BJ (cell line): ENCODE measurements at regions not wholly inside any gene's neighbourhood (a gene's known extent, or its start where the extent isn't known, plus 50 kb on each side); places are given as distances from the start of the nearest gene placed in this dataset.

Source experiments
- CTCF ChIA-PET: fragments of 350-600 bp; formaldehyde crosslinking; extraction: SDS; loops from one replicate; lab custom pipeline; 2021; ENCODE audit warnings: antibody characterized with exemption, inconsistent platforms; lab: Yijun Ruan, JAX
- POLR2A ChIA-PET: fragments of 300-600 bp; sonication (Branson Sonifier 250); formaldehyde crosslinking; extraction: SDS; loops from one replicate; lab custom pipeline; 2021; ENCODE audit warnings: antibody characterized with exemption; lab: Charles Lee
- DNase-seq: peaks from one replicate; pipeline ENCODE4 v3.0.0-alpha.2; 2011; ENCODE audit warnings: low read depth
- H3K27me3 ChIP-seq: 2 replicates; pipeline ENCODE4 v1.6.0; 2011; ENCODE audit warnings: low read length; ENCODE audit not compliant: control insufficient read depth, insufficient read depth
- H3K36me3 ChIP-seq: 2 replicates; pipeline ENCODE4 v1.5.1; 2011; ENCODE audit warnings: low read length; ENCODE audit not compliant: control insufficient read depth, insufficient read depth
- H3K4me3 ChIP-seq: 2 replicates; pipeline ENCODE4 v1.5.1; 2011; ENCODE audit warnings: low read depth, mild to moderate bottlenecking, control low read depth, low read length
- TF ChIP-seq, protein P1 (sequence below): IDR thresholded peaks from 2 replicates; pipeline ENCODE4 v1.5.1; 2011; ENCODE audit warnings: low read depth, mild to moderate bottlenecking, control low read depth, inconsistent platforms, low read length, moderate library complexity; ENCODE audit not compliant: insufficient read depth

DNA sequence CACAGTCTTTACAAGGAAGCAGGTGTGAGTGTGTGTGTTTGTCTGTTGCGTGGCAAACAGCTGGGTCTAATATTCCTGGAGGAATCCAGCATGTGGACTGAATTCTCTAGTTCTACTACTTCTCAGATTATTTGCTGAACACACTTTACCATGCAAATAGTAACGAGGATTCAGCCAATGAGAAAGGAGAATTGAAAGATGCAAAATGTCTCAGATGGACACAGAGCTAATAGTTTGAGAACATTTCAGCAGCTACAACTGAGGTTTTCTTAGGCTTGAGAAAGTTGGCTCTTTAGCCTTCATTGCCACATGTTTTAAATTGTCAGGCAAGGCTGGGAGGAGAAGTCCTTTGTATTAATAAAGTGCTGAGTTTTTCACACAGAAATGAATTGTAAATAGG lies 568.0 kb upstream of the MDFIC2 start:
- H3K36me3 ChIP-seq, result no peaks in the 10 kb centered on the region
- no peak for DNase-seq
- H3K4me3 ChIP-seq, result no peak overlapping the region
- ChIA-PET CTCF (interaction anchor here (1.0 kb wide), 2 partner anchors 9 to 17 kb away, joined by 3 read pairs; no protein-coding TSS in a partner anchor), POLR2A (no interaction called here)
- H3K27me3 ChIP-seq, result no peaks in the 10 kb centered on the region
- TF ChIP-seq, protein P1, sequence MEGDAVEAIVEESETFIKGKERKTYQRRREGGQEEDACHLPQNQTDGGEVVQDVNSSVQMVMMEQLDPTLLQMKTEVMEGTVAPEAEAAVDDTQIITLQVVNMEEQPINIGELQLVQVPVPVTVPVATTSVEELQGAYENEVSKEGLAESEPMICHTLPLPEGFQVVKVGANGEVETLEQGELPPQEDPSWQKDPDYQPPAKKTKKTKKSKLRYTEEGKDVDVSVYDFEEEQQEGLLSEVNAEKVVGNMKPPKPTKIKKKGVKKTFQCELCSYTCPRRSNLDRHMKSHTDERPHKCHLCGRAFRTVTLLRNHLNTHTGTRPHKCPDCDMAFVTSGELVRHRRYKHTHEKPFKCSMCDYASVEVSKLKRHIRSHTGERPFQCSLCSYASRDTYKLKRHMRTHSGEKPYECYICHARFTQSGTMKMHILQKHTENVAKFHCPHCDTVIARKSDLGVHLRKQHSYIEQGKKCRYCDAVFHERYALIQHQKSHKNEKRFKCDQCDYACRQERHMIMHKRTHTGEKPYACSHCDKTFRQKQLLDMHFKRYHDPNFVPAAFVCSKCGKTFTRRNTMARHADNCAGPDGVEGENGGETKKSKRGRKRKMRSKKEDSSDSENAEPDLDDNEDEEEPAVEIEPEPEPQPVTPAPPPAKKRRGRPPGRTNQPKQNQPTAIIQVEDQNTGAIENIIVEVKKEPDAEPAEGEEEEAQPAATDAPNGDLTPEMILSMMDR, result no peak

DNA sequence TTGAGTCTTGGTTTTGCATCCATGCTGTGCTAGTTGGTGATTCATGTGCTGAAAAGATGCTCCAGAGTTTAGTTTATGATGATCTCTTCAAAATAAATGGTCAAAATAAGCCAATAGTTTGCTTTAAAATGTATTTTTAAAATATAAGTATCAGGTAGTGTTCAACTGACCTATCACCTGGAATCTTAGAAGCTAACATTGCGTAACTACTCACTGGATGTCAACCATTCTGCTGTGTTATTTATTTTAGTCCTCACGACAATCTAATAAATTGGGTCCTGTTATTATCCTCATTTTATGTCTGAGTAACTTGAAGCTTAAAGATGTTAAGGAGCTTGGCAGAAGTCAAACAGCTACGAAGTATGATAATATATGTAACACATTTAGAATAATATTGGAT lies 563.7 kb upstream of the MDFIC2 start:
- Histone ChIP-seq H3K36me3 (no peaks in the 10 kb centered on the region), H3K4me3 (no peak overlapping the region), H3K27me3 (no peaks in the 10 kb centered on the region)
- POLR2A ChIA-PET, result no interaction called here
- DNase-seq, result no peak
- CTCF ChIA-PET, result interaction anchor here (0.8 kb wide), 1 partner anchor 13 kb away, joined by 3 read pairs; no protein-coding TSS in a partner anchor
- TF ChIP-seq, protein P1, result no peak

DNA sequence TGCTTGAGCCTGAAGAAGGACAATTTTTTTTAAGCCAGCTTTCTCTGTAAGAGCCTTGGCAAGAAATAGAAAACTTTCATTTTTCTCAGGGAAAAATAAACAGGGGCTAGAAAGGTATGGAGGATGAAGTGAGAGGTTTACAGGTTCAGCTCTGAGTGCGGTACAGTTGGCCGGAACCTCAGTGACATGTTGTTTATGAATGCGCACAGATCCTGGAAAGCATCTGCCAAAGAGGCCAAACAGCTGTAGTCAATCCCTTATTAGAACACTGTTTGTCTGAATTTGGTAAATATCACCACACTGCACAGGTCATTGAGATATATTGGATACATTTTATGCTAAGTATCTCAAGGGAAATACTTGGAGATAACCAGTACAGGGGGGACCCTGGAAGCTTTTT lies 561.8 kb upstream of the MDFIC2 start:
- no peak overlapping the region for H3K4me3 ChIP-seq
- ChIA-PET POLR2A (no interaction called here), CTCF (no interaction called here)
- no peak for DNase-seq
- H3K27me3 ChIP-seq, result no peaks in the 10 kb centered on the region
- no peaks in the 10 kb centered on the region for H3K36me3 ChIP-seq
- TF ChIP-seq, protein P1, result no peak

DNA sequence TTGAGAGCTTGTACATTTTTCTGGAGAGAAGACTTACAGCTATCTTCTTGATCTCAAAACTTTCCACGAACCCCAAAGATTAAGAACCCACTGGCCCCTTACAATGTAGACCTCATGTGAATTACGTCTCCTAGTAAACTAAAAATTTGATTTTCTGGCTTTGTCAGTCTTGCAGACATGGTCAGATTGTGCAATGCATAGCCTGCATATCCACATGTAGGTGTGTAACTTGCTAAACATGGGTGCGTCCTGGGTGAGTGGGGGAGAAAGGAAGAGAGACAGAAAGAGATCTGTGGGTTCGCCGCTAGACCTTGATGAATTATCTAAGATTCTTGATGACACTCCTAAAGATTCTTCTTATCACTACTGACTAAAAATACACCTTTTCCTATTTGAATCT lies 561.2 kb upstream of the MDFIC2 start:
- DNase-seq, result no peak
- Histone ChIP-seq H3K36me3 (no peaks in the 10 kb centered on the region), H3K4me3 (no peak overlapping the region), H3K27me3 (no peaks in the 10 kb centered on the region)
- ChIA-PET POLR2A (no interaction called here), CTCF (interaction anchor here (1.9 kb wide), 1 partner anchor 17 kb away, joined by 5 read pairs; no protein-coding TSS in a partner anchor)
- TF ChIP-seq, protein P1, result no peak

DNA sequence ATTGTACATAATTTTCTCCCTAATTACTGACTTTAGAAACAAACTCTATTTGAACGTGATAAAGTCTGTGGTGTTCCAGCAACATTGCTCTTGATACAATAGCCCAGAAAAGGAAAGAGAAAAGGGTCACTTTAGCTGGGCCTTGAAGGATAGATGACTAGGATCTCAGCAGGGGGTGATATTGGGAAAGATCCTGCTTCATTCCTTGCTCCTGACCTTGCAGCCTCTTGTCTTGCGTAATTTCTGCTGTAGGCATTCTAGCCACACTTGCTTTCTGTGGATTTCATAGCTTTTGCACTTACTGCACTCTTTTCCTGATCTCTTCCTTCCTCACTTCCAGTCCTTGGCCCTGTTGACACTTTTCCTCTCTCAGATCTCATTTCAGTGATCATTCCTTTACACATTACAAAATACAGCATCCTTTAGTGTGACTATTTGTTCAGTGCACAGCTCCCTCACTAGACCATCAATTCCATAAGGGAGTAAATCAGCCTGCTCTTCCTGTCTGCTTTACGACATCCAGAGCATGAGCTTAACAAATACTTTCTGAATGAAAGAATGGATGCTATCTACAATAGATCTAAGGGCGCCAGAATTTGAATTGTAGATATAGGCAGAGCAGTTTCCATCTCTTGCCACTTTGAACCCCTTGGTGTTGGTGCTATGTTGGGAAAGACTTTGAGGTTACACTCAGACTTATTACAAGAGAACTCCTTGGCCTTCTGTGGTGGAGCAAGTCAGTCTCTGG lies 559.6 kb upstream of the MDFIC2 start:
- POLR2A ChIA-PET, result interaction anchor here (1.0 kb wide), 1 partner anchor 40 kb away, joined by 4 read pairs; no protein-coding TSS in a partner anchor
- no peaks in the 10 kb centered on the region for H3K36me3 ChIP-seq
- TF ChIP-seq, protein P1, result no peak
- H3K4me3 ChIP-seq, result no peak overlapping the region
- CTCF ChIA-PET, result interaction anchor here (1.6 to 1.9 kb wide), 2 partner anchors 19 to 36 kb away, joined by 3 to 5 read pairs; no protein-coding TSS in a partner anchor
- no peaks in the 10 kb centered on the region for H3K27me3 ChIP-seq
- peak; percentile 67 for DNase-seq
